ENCODE measurements at regions not wholly inside any gene's neighbourhood (a gene's known extent, or its start where the extent isn't known, plus 50 kb on each side); places are given as distances from the start of the nearest gene placed in this dataset.

GRCh38 chr10:83954193-83954799 is 185.0 kb upstream of the GHITM start:
- Mint-ChIP-seq H3K27ac (no peak overlapping the region), H3K27me3 (ENCODE audit: low read depth, poor library complexity) (peaks cover 4% of the 10 kb centered on the region), H3K9me3 (no peaks in the 10 kb centered on the region), H3K4me3 (no peak overlapping the region), H3K4me1 (peaks cover 17% of the 10 kb centered on the region), H3K36me3 (ENCODE audit: low read depth) (no peaks in the 10 kb centered on the region)
- TF ChIP-seq CTCF (IDR thresholded peaks at IDR 0.05): no peak
- DNase-seq: no peak

GRCh38 chr10:83955406-83955805 is 183.9 kb upstream of the GHITM start:
- no peaks in the 10 kb centered on the region for H3K36me3 Mint-ChIP-seq (ENCODE audit: low read depth)
- no peak overlapping the region for H3K4me3 Mint-ChIP-seq
- H3K4me1 Mint-ChIP-seq: peaks cover 17% of the 10 kb centered on the region
- peaks cover 4% of the 10 kb centered on the region for H3K27me3 Mint-ChIP-seq (ENCODE audit: low read depth, poor library complexity)
- H3K27ac Mint-ChIP-seq: no peak overlapping the region
- no peak for DNase-seq
- no peak for TF ChIP-seq CTCF (IDR thresholded peaks at IDR 0.05)
- H3K9me3 Mint-ChIP-seq: no peaks in the 10 kb centered on the region

GRCh38 chr10:83957168-83957947 is 182.0 kb upstream of the GHITM start:
- Mint-ChIP-seq H3K27me3 (ENCODE audit: low read depth, poor library complexity) (peaks cover 4% of the 10 kb centered on the region), H3K9me3 (no peaks in the 10 kb centered on the region), H3K4me1 (peaks cover 17% of the 10 kb centered on the region), H3K4me3 (no peak overlapping the region), H3K36me3 (ENCODE audit: low read depth) (no peaks in the 10 kb centered on the region), H3K27ac (no peak overlapping the region)
- no peak for TF ChIP-seq CTCF (IDR thresholded peaks at IDR 0.05)
- no peak for DNase-seq

- Mint-ChIP-seq H3K4me3 (no peak overlapping the region), H3K27ac (no peak overlapping the region), H3K4me1 (peaks cover 17% of the 10 kb centered on the region), H3K27me3 (ENCODE audit: low read depth, poor library complexity) (peaks cover 4% of the 10 kb centered on the region), H3K9me3 (no peaks in the 10 kb centered on the region), H3K36me3 (ENCODE audit: low read depth) (no peaks in the 10 kb centered on the region)
- no peak for DNase-seq
- no peak for TF ChIP-seq CTCF (IDR thresholded peaks at IDR 0.05)
These were observed 180.0 kb upstream of the GHITM start for GRCh38 chr10:83959328-83959727.

GRCh38 chr10:83960125-83960524 is 179.2 kb upstream of the GHITM start:
- H3K27me3 Mint-ChIP-seq (ENCODE audit: low read depth, poor library complexity): peaks cover 8% of the 10 kb centered on the region
- no peak overlapping the region for H3K4me3 Mint-ChIP-seq
- no peak for DNase-seq
- no peak for TF ChIP-seq CTCF (IDR thresholded peaks at IDR 0.05)
- no peaks in the 10 kb centered on the region for H3K36me3 Mint-ChIP-seq (ENCODE audit: low read depth)
- H3K9me3 Mint-ChIP-seq: no peaks in the 10 kb centered on the region
- H3K27ac Mint-ChIP-seq: no peak overlapping the region
- peaks cover 17% of the 10 kb centered on the region for H3K4me1 Mint-ChIP-seq

- no peaks in the 10 kb centered on the region for H3K9me3 Mint-ChIP-seq
- DNase-seq: no peak
- peaks cover 19% of the 10 kb centered on the region for H3K27me3 Mint-ChIP-seq (ENCODE audit: low read depth, poor library complexity)
- peaks cover 17% of the 10 kb centered on the region for H3K4me1 Mint-ChIP-seq
- no peak for TF ChIP-seq CTCF (IDR thresholded peaks at IDR 0.05)
- no peak overlapping the region for H3K27ac Mint-ChIP-seq
- no peak overlapping the region for H3K4me3 Mint-ChIP-seq
- no peaks in the 10 kb centered on the region for H3K36me3 Mint-ChIP-seq (ENCODE audit: low read depth)
These were observed 177.7 kb upstream of the GHITM start for GRCh38 chr10:83961620-83962019.
